ENCODE measurements at regions not wholly inside any gene's neighbourhood (a gene's known extent, or its start where the extent isn't known, plus 50 kb on each side); places are given as distances from the start of the nearest gene placed in this dataset.

DNA sequence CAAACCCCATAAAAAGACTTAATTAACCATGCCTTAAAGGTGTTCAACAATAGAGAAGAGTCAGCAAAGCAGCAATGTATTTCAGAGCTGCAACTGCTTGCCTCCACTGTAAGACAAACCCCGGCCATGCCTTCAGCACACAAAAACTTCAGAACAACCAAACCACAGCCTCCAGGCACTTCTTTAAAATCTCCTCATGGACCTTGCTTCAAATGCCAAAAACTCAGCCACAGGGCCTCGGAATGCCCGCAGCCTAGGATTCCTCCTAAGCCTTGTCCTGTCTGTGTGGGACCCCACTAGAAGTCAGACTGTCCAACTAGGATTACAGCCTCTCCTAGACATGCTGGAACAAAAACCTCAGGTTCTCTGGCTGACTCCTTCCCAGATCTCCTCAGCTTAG is 208.1 kb upstream of the DUSP10 start:
- Histone ChIP-seq H3K36me3 (replicated peaks; ENCODE audit: low read depth, low read length) (peaks cover 5% of the 10 kb centered on the region), H3K27me3 (ENCODE audit: low read depth, low read length) (0 out of 2 replicates have a peak, but pooled peaks cover 4% of the 10 kb centered on the region), H2AFZ (ENCODE audit: low read depth, low read length) (no peak overlapping the region), H3K4me3 (ENCODE audit: low read length) (no peak overlapping the region), H4K20me1 (ENCODE audit: insufficient read depth, low read length) (no peaks in the 10 kb centered on the region), H3K9me3 (ENCODE audit: insufficient read depth, low read length) (no peaks in the 10 kb centered on the region), H3K4me1 (ENCODE audit: low read length) (no peaks in the 10 kb centered on the region), H3K79me2 (ENCODE audit: low read length) (no peaks in the 10 kb centered on the region), H3K4me2 (ENCODE audit: low read length) (no peak overlapping the region), H3K27ac (ENCODE audit: low read length) (no peak overlapping the region), H3K9ac (ENCODE audit: low read length) (no peak overlapping the region)
- TF ChIP-seq EZH2phosphoT487 (IDR thresholded peaks at IDR 0.05; ENCODE audit: low read depth) = no peak
- TF ChIP-seq CTCF (IDR thresholded peaks at IDR 0.05; ENCODE audit: low read depth, low read length) = no peak

GRCh38 chr1:221948459-221948858 is 206.6 kb upstream of the DUSP10 start:
- Histone ChIP-seq H2AFZ (ENCODE audit: low read depth, low read length) (no peak overlapping the region), H3K27me3 (ENCODE audit: low read depth, low read length) (0 out of 2 replicates have a peak, but pooled peaks cover 4% of the 10 kb centered on the region), H3K9ac (ENCODE audit: low read length) (no peak overlapping the region), H3K36me3 (replicated peaks; ENCODE audit: low read depth, low read length) (peaks cover 9% of the 10 kb centered on the region), H3K9me3 (ENCODE audit: insufficient read depth, low read length) (peaks cover 9% of the 10 kb centered on the region; the same call in 1 of the 2 replicates), H3K4me2 (ENCODE audit: low read length) (no peak overlapping the region), H3K79me2 (ENCODE audit: low read length) (no peaks in the 10 kb centered on the region), H3K27ac (ENCODE audit: low read length) (no peak overlapping the region), H3K4me3 (ENCODE audit: low read length) (no peak overlapping the region), H3K4me1 (ENCODE audit: low read length) (no peaks in the 10 kb centered on the region), H4K20me1 (ENCODE audit: insufficient read depth, low read length) (no peaks in the 10 kb centered on the region)
- TF ChIP-seq EZH2phosphoT487 (IDR thresholded peaks at IDR 0.05; ENCODE audit: low read depth) (no peak), CTCF (IDR thresholded peaks at IDR 0.05; ENCODE audit: low read depth, low read length) (no peak)

DNA sequence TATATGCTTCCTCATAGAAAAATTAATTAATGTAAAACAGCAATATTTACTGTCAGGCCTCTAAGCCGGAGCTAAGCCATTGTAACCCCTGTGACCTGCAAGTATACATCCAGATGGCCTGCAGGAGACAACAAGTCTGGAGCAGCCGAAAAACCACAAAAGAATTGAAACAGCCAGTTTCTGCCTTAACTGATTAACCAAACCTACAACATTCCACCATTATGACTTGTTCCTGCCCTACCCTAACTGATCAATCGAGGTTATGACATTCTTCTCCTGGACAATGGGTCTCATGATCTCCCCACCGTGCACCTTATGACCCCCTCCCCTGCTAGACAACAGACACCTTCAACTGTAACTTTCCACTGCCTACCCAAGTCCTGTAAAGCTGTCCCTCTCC is 205.8 kb upstream of the DUSP10 start:
- 0 out of 2 replicates have a peak, but pooled peaks cover 4% of the 10 kb centered on the region for H3K27me3 ChIP-seq (ENCODE audit: low read depth, low read length)
- peaks cover 13% of the 10 kb centered on the region for H3K36me3 ChIP-seq (replicated peaks; ENCODE audit: low read depth, low read length)
- H3K4me2 ChIP-seq (ENCODE audit: low read length) = no peak overlapping the region
- no peak overlapping the region for H2AFZ ChIP-seq (ENCODE audit: low read depth, low read length)
- no peaks in the 10 kb centered on the region for H3K79me2 ChIP-seq (ENCODE audit: low read length)
- H4K20me1 ChIP-seq (ENCODE audit: insufficient read depth, low read length) = no peaks in the 10 kb centered on the region
- H3K4me1 ChIP-seq (ENCODE audit: low read length) = no peaks in the 10 kb centered on the region
- H3K9me3 ChIP-seq (ENCODE audit: insufficient read depth, low read length) = peaks cover 13% of the 10 kb centered on the region; the same call in 1 of the 2 replicates
- no peak overlapping the region for H3K27ac ChIP-seq (ENCODE audit: low read length)
- no peak overlapping the region for H3K4me3 ChIP-seq (ENCODE audit: low read length)
- no peak for TF ChIP-seq CTCF (IDR thresholded peaks at IDR 0.05; ENCODE audit: low read depth, low read length)
- no peak overlapping the region for H3K9ac ChIP-seq (ENCODE audit: low read length)

DNA sequence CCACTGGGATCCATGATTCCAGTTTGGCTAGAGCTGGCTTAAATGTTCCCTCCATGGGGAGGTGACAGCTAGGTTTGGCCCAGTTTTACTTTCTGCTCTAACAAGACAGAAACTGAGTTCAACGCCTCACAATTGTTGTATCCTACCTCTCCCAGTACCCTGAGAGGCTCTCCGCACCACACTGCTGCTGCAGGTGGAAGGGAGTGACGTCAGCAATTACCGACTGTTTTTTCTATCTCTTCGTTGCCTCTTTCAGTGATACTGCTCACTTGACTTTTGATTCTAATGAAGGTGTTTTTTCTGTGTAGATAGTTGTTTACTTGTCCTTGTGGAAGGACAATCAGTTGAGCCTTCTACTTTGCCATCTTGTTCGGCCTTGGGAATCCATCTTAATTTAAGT is 204.9 kb upstream of the DUSP10 start:
- Histone ChIP-seq H3K4me1 (ENCODE audit: low read length) (peaks cover 6% of the 10 kb centered on the region), H3K9me3 (ENCODE audit: insufficient read depth, low read length) (peaks cover 13% of the 10 kb centered on the region; the same call in 1 of the 2 replicates), H3K4me2 (ENCODE audit: low read length) (no peak overlapping the region), H3K79me2 (ENCODE audit: low read length) (no peaks in the 10 kb centered on the region), H3K27ac (ENCODE audit: low read length) (no peak overlapping the region), H3K9ac (ENCODE audit: low read length) (no peak overlapping the region), H3K27me3 (ENCODE audit: low read depth, low read length) (0 out of 2 replicates have a peak, but pooled peaks cover 4% of the 10 kb centered on the region), H3K4me3 (ENCODE audit: low read length) (no peak overlapping the region), H4K20me1 (ENCODE audit: insufficient read depth, low read length) (no peaks in the 10 kb centered on the region), H3K36me3 (replicated peaks; ENCODE audit: low read depth, low read length) (peaks cover 16% of the 10 kb centered on the region), H2AFZ (ENCODE audit: low read depth, low read length) (no peak overlapping the region)
- TF ChIP-seq CTCF (IDR thresholded peaks at IDR 0.05; ENCODE audit: low read depth, low read length) (no peak), EZH2phosphoT487 (IDR thresholded peaks at IDR 0.05; ENCODE audit: low read depth) (no peak)
